SK-N-SH (cell line): ENCODE measurements at regions not wholly inside any gene's neighbourhood (a gene's known extent, or its start where the extent isn't known, plus 50 kb on each side); places are given as distances from the start of the nearest gene placed in this dataset.
A peak's percentile ranks its signal among the peaks of the same experiment; 100 is the strongest.

ENCODE experiments used
- ELF1 ChIP-seq: IDR thresholded peaks from 2 replicates; pipeline ENCODE4 v1.4.0; 2012
- EP300 ChIP-seq, 2 experiments: IDR thresholded peaks; 2 replicates each; pipeline versions ENCODE4 v1.4.0 to v1.6.1; 2012; ENCODE audit warnings: borderline replicate concordance in 1 of 2, low read depth in 1 of 2, low read length in 1 of 2
- EZH2phosphoT487 ChIP-seq: fragments of 200-600 bp; sonication (generic); IDR thresholded peaks from 2 replicates; pipeline ENCODE4 v1.6.1; 2017; ENCODE audit warnings: low read depth, mixed run types, mild to moderate bottlenecking, antibody characterized with exemption, moderate library complexity, borderline replicate concordance
- FOSL2 ChIP-seq: IDR thresholded peaks from 2 replicates; pipeline ENCODE4 v1.4.0; 2012; ENCODE audit warnings: low read depth, mild to moderate bottlenecking, moderate library complexity, borderline replicate concordance
- FOXJ3 ChIP-seq: sonication (generic); formaldehyde crosslinking; IDR thresholded peaks from 2 replicates; pipeline ENCODE4 v1.5.1; 2020; ENCODE audit warnings: mild to moderate bottlenecking, missing genetic modification reagents
- GABPA ChIP-seq: IDR thresholded peaks from 2 replicates; pipeline ENCODE4 v1.4.0; 2012; ENCODE audit warnings: low read depth, mild to moderate bottlenecking
- GATA2 ChIP-seq: sonication (generic); formaldehyde crosslinking; IDR thresholded peaks from 2 replicates; pipeline ENCODE4 v1.5.0; 2020; ENCODE audit warnings: mild to moderate bottlenecking, missing genetic modification reagents
- JUND ChIP-seq: IDR thresholded peaks from 2 replicates; pipeline ENCODE4 v1.4.0; 2012
- MAX ChIP-seq: IDR thresholded peaks from 2 replicates; pipeline ENCODE4 v1.4.0; 2012; ENCODE audit warnings: low read depth
- MEF2A ChIP-seq: IDR thresholded peaks from 2 replicates; pipeline ENCODE4 v1.4.0; 2012; ENCODE audit warnings: low read depth, borderline replicate concordance
- MXI1 ChIP-seq: IDR thresholded peaks from 2 replicates; pipeline ENCODE4 v1.6.1; 2012; ENCODE audit warnings: mild to moderate bottlenecking, low read depth, low read length, improper control_type of control experiment
- NFIC ChIP-seq: IDR thresholded peaks from 2 replicates; pipeline ENCODE4 v1.4.0; 2012; ENCODE audit warnings: borderline replicate concordance
- NRF1 ChIP-seq: IDR thresholded peaks from 2 replicates; pipeline ENCODE4 v1.6.1; 2012; ENCODE audit warnings: low read depth, mild to moderate bottlenecking, low read length
- POLR2AphosphoS5 ChIP-seq: IDR thresholded peaks from 2 replicates; pipeline ENCODE4 v1.6.1; 2012; ENCODE audit warnings: low read depth, low read length
- REST ChIP-seq: IDR thresholded peaks from 2 replicates; pipeline ENCODE4 v1.6.1; 2012; ENCODE audit warnings: mild to moderate bottlenecking, low read depth, low read length, moderate library complexity
- RXRA ChIP-seq: IDR thresholded peaks from 2 replicates; pipeline ENCODE4 v1.4.0; 2012; ENCODE audit warnings: low read depth, mild to moderate bottlenecking, borderline replicate concordance
- SIN3A ChIP-seq: IDR thresholded peaks from 2 replicates; pipeline ENCODE4 v1.6.1; 2012; ENCODE audit warnings: low read depth, mild to moderate bottlenecking, low read length, moderate library complexity, borderline replicate concordance
- TAF1 ChIP-seq: IDR thresholded peaks from 2 replicates; pipeline ENCODE4 v1.6.1; 2012; ENCODE audit warnings: low read depth, mild to moderate bottlenecking, low read length, moderate library complexity, borderline replicate concordance
- TCF12 ChIP-seq: IDR thresholded peaks from 2 replicates; pipeline ENCODE4 v1.4.0; 2012
- TEAD4 ChIP-seq: IDR thresholded peaks from 2 replicates; pipeline ENCODE4 v1.4.0; 2012; ENCODE audit warnings: mild to moderate bottlenecking, borderline replicate concordance; ENCODE audit not compliant: insufficient read depth
- USF2 ChIP-seq: fragments of 150-350 bp; IDR thresholded peaks from 2 replicates; pipeline ENCODE4 v1.6.1; 2017; ENCODE audit warnings: antibody characterized with exemption, low read length, low read depth, borderline replicate concordance
- YY1 ChIP-seq: IDR thresholded peaks from 2 replicates; pipeline ENCODE4 v1.4.0; 2012; ENCODE audit warnings: low read depth, mild to moderate bottlenecking

- TF ChIP-seq REST (0 out of 2 replicates have a peak, but pooled peaks have one; percentile 22), YY1 (peak; percentile 68; the same call in 1 of the 2 replicates), EZH2phosphoT487 (no peak), GABPA (peak; percentile 35; the same call in 1 of the 2 replicates), MEF2A (peak; percentile 79; the same call in 1 of the 2 replicates), FOSL2 (peak; percentile 94), SIN3A (peak; percentile 74; the same call in 1 of the 2 replicates), EP300 (IDR thresholded peaks at IDR 0.05; ENCODE audit: borderline replicate concordance in 1 of 2, low read depth in 1 of 2, low read length in 1 of 2) (peak; percentile 34 to 98; a peak in 3 of 4 replicates), TAF1 (peak; percentile 49; the same call in 1 of the 2 replicates), POLR2AphosphoS5 (peak; percentile 77; the same call in 1 of the 2 replicates), ELF1 (peak; percentile 66; the same call in 1 of the 2 replicates), RXRA (peak; percentile 68; the same call in 1 of the 2 replicates), JUND (peak; percentile 96), NFIC (peak; percentile 96), FOXJ3 (CRISPR knock-in tag) (no peak), MAX (peak; percentile 82; the same call in 1 of the 2 replicates), NRF1 (no peak), TEAD4 (peak; percentile 82), MXI1 (no peak), GATA2 (CRISPR knock-in tag) (no peak), USF2 (no peak), TCF12 (peak; percentile 95)
Measured at GRCh38 chr12:105933671-105934665, 204.8 kb downstream of the NUAK1 start (continued).
